ENCODE measurements at regions not wholly inside any gene's neighbourhood (a gene's known extent, or its start where the extent isn't known, plus 50 kb on each side); places are given as distances from the start of the nearest gene placed in this dataset.
"Not testable (repeated sequence)": the region's sequence is repeated elsewhere in the genome, so short reads cannot be mapped to it uniquely, and the experiment has no call there.

- TF ChIP-seq CTCF, POLR2A (IDR thresholded peaks at IDR 0.05): not testable (repeated sequence)
Measured at GRCh38 chr7:109692613-109693012, 1122.9 kb downstream of the DNAJB9 start.

All from lower leg skin (tissue), 3 donors.